ENCODE measurements at regions not wholly inside any gene's neighbourhood (a gene's known extent, or its start where the extent isn't known, plus 50 kb on each side); places are given as distances from the start of the nearest gene placed in this dataset.

GRCh38 chr20:56933331-56933698, 304.2 kb downstream of the TFAP2C start:
- no peak for TF ChIP-seq EZH2 (IDR thresholded peaks at IDR 0.05; ENCODE audit: borderline replicate concordance)
- TF ChIP-seq, protein P1, sequence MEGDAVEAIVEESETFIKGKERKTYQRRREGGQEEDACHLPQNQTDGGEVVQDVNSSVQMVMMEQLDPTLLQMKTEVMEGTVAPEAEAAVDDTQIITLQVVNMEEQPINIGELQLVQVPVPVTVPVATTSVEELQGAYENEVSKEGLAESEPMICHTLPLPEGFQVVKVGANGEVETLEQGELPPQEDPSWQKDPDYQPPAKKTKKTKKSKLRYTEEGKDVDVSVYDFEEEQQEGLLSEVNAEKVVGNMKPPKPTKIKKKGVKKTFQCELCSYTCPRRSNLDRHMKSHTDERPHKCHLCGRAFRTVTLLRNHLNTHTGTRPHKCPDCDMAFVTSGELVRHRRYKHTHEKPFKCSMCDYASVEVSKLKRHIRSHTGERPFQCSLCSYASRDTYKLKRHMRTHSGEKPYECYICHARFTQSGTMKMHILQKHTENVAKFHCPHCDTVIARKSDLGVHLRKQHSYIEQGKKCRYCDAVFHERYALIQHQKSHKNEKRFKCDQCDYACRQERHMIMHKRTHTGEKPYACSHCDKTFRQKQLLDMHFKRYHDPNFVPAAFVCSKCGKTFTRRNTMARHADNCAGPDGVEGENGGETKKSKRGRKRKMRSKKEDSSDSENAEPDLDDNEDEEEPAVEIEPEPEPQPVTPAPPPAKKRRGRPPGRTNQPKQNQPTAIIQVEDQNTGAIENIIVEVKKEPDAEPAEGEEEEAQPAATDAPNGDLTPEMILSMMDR (IDR thresholded peaks at IDR 0.05; ENCODE audit: poor library complexity) = no peak
